ENCODE measurements at regions not wholly inside any gene's neighbourhood (a gene's known extent, or its start where the extent isn't known, plus 50 kb on each side); places are given as distances from the start of the nearest gene placed in this dataset.
"Not testable (repeated sequence)": the region's sequence is repeated elsewhere in the genome, so short reads cannot be mapped to it uniquely, and the experiment has no call there.

DNA sequence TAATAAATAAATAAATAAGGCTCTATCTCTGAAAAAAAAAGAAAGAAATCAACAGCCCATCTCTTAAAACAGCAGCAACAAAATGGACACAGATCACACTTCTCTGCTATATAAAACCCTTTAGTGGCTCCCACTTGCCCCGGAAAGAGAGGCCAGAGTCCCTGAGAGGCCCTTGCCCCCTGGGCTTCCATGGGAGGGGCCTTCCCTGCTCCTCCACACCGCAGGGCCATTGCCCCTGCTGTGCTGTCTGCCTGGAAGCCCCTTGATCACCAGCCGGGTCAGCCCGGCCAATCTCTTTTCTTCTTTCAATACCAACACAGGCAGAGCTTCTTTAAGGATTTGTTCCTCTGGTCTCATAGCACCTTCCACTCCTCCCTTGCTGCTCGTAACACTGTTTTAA lies 171.1 kb downstream of the URI1 start:
- H3K27ac ChIP-seq (ENCODE audit: low read depth in 1 of 2, low read length in 1 of 2): no peak overlapping the region
- H3K36me3 ChIP-seq (ENCODE audit: control insufficient read depth in 4 of 4, insufficient read depth in 4 of 4, low read length in 4 of 4): no peaks in the 10 kb centered on the region
- peaks cover 0 to 4% (median 0%) of the 10 kb centered on the region in 4 donors for H3K9me3 ChIP-seq (ENCODE audit: control insufficient read depth in 4 of 4, insufficient read depth in 3 of 4, low read length in 3 of 4)
- ATAC-seq (ENCODE audit: insufficient read depth, low FRiP score) (no peak), DNase-seq (no peak)
- 58 to 66% methylated on average over 5 of the region's 5 CpGs for WGBS, 2 donors
- TF ChIP-seq, protein P1, sequence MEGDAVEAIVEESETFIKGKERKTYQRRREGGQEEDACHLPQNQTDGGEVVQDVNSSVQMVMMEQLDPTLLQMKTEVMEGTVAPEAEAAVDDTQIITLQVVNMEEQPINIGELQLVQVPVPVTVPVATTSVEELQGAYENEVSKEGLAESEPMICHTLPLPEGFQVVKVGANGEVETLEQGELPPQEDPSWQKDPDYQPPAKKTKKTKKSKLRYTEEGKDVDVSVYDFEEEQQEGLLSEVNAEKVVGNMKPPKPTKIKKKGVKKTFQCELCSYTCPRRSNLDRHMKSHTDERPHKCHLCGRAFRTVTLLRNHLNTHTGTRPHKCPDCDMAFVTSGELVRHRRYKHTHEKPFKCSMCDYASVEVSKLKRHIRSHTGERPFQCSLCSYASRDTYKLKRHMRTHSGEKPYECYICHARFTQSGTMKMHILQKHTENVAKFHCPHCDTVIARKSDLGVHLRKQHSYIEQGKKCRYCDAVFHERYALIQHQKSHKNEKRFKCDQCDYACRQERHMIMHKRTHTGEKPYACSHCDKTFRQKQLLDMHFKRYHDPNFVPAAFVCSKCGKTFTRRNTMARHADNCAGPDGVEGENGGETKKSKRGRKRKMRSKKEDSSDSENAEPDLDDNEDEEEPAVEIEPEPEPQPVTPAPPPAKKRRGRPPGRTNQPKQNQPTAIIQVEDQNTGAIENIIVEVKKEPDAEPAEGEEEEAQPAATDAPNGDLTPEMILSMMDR (IDR thresholded peaks at IDR 0.05; ENCODE audit: control extremely low read depth, extremely low read depth): no peak
- no peaks in the 10 kb centered on the region for H3K4me1 ChIP-seq (ENCODE audit: control insufficient read depth in 5 of 5, insufficient read depth in 5 of 5, low read length in 5 of 5)
- H3K9ac ChIP-seq (ENCODE audit: insufficient read depth in 1 of 2, low read length in 2 of 2): no peak overlapping the region
- H3K27me3 ChIP-seq (ENCODE audit: control insufficient read depth in 3 of 3, insufficient read depth in 3 of 3, low read length in 2 of 3): peaks cover 0 to 6% (median 0%) of the 10 kb centered on the region in 3 donors
- no peak overlapping the region for H3K4me3 ChIP-seq

DNA sequence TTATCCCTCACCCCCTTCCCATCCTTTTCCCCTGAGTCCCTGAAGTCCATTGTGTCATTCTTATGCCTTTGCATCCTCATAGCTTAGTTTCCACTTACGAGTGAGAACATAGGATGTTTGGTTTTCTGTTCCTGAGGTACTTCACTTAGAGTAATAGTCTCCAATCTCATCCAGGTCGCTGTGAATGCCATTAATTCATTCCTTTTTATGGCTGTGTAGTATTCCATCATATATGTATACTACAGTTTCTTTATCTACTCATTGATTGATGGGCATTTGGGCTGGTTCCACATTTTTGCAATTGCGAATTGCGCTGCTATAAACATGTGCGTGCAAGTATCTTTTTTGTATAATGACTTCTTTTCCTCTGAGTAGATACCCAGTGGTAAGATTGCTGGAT lies 172.1 kb downstream of the URI1 start:
- DNase-seq; ATAC-seq (ENCODE audit: insufficient read depth, low FRiP score); H3K4me1 ChIP-seq (ENCODE audit: control insufficient read depth in 5 of 5, insufficient read depth in 5 of 5, low read length in 5 of 5); H3K27me3 ChIP-seq (ENCODE audit: control insufficient read depth in 3 of 3, insufficient read depth in 3 of 3, low read length in 2 of 3); H3K27ac ChIP-seq (ENCODE audit: low read depth in 1 of 2, low read length in 1 of 2); H3K9me3 ChIP-seq (ENCODE audit: control insufficient read depth in 4 of 4, insufficient read depth in 3 of 4, low read length in 3 of 4); H3K4me3 ChIP-seq; H3K9ac ChIP-seq (ENCODE audit: insufficient read depth in 1 of 2, low read length in 2 of 2); H3K36me3 ChIP-seq (ENCODE audit: control insufficient read depth in 4 of 4, insufficient read depth in 4 of 4, low read length in 4 of 4): not testable (repeated sequence)
- WGBS, 2 donors: 80 to 81% methylated on average over 5 of the region's 5 CpGs

DNA sequence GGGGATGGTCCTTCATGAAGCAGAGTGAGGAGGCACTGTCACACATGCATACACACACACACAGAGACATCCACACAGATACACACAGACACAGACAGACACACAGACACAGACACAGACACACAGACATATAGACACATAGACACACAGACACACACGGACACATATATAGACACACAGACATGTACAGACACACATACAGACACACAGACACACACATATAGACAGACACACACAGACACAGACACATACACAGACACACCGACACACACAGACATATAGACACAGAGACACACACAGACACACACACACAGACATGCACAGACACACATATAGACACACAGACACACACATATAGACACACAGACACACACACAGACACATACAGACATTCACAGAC lies 173.9 kb downstream of the URI1 start:
- no peak for DNase-seq
- WGBS, 2 donors: 96% methylated on average over 2 of the region's 2 CpGs

DNA sequence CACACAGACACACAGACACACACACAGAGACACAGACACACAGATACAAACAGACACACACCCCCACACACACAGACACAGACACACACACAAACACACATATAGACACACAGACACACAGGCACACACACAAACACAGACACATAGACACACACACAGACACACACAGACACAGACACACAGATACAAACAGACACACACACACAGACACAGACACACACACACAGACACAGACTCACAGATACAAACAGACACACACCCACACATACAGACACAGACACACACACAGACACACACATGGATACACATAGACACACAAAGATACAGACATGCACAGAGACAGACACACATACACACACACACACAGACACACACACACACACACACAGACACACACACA lies 174.5 kb downstream of the URI1 start:
- Histone ChIP-seq H3K9ac (ENCODE audit: insufficient read depth in 1 of 2, low read length in 2 of 2) (no peak overlapping the region), H3K27me3 (ENCODE audit: control insufficient read depth in 3 of 3, insufficient read depth in 3 of 3, low read length in 2 of 3) (peaks cover 0 to 6% (median 0%) of the 10 kb centered on the region in 3 donors), H3K36me3 (ENCODE audit: control insufficient read depth in 4 of 4, insufficient read depth in 4 of 4, low read length in 4 of 4) (no peaks in the 10 kb centered on the region), H3K4me3 (no peak overlapping the region), H3K4me1 (ENCODE audit: control insufficient read depth in 5 of 5, insufficient read depth in 5 of 5, low read length in 5 of 5) (peaks cover 0 to 9% (median 0%) of the 10 kb centered on the region in 5 donors), H3K9me3 (ENCODE audit: control insufficient read depth in 4 of 4, insufficient read depth in 3 of 4, low read length in 3 of 4) (peaks cover 0 to 3% (median 0%) of the 10 kb centered on the region in 4 donors), H3K27ac (ENCODE audit: low read depth in 1 of 2, low read length in 1 of 2) (no peak overlapping the region)
- ATAC-seq (ENCODE audit: insufficient read depth, low FRiP score) (no peak), DNase-seq (no peak)
- TF ChIP-seq, protein P1 (IDR thresholded peaks at IDR 0.05; ENCODE audit: control extremely low read depth, extremely low read depth): no peak

More for the DNA sequence above, 173.9 kb downstream of the URI1 start:
- Histone ChIP-seq H3K9ac (ENCODE audit: insufficient read depth in 1 of 2, low read length in 2 of 2) (no peak overlapping the region), H3K4me1 (ENCODE audit: control insufficient read depth in 5 of 5, insufficient read depth in 5 of 5, low read length in 5 of 5) (peaks cover 0 to 9% (median 0%) of the 10 kb centered on the region in 5 donors), H3K9me3 (ENCODE audit: control insufficient read depth in 4 of 4, insufficient read depth in 3 of 4, low read length in 3 of 4) (peaks cover 0 to 4% (median 0%) of the 10 kb centered on the region in 4 donors), H3K4me3 (no peak overlapping the region), H3K27ac (ENCODE audit: low read depth in 1 of 2, low read length in 1 of 2) (no peak overlapping the region), H3K36me3 (ENCODE audit: control insufficient read depth in 4 of 4, insufficient read depth in 4 of 4, low read length in 4 of 4) (no peaks in the 10 kb centered on the region), H3K27me3 (ENCODE audit: control insufficient read depth in 3 of 3, insufficient read depth in 3 of 3, low read length in 2 of 3) (peaks cover 0 to 6% (median 0%) of the 10 kb centered on the region in 3 donors)
- no peak for ATAC-seq (ENCODE audit: insufficient read depth, low FRiP score)
- TF ChIP-seq, protein P1 (IDR thresholded peaks at IDR 0.05; ENCODE audit: control extremely low read depth, extremely low read depth): no peak
